K562 (cell line): ENCODE measurements at regions not wholly inside any gene's neighbourhood (a gene's known extent, or its start where the extent isn't known, plus 50 kb on each side); places are given as distances from the start of the nearest gene placed in this dataset.

Source experiments
- ATAC-seq: fragments of 200-7000 bp; cut with Tn5 transposase; 3 replicates; pipeline ENCODE4 v1.9.1; 2020; ENCODE audit warnings: moderate library complexity
- BruUV-seq: library from RNA; stranded (reverse); fragments of 400-500 nt; replicated peaks from 2 replicates; lab custom pipeline; 2021; lab: Mats Ljungman, UMichigan
- CTCF ChIA-PET: fragments of 300-600 bp; formaldehyde crosslinking; extraction: SDS; loops from one replicate; lab custom pipeline; 2021; ENCODE audit warnings: low intra/inter-chr PET ratio; lab: Yijun Ruan, JAX
- POLR2A ChIA-PET: fragments of 300-600, 350-650 bp; sonication (Branson Sonifier 250); formaldehyde crosslinking; extraction: SDS; loops from one replicate; lab custom pipeline; 2021; ENCODE audit warnings: antibody characterized with exemption, inconsistent platforms; lab: Yijun Ruan, JAX
- DNase-seq, 4 experiments: peaks; one replicate each; pipeline versions ENCODE4 v3.0.0 to v3.0.0-alpha.2; 2011 to 2018; ENCODE audit warnings: low spot score in 3 of 4, mixed read lengths in 3 of 4; ENCODE audit errors: extremely low read depth in 1 of 4
- FAIRE-seq: peaks from 2 replicates; lab custom pipeline; 2011; peaks lifted over from hg19 to GRCh38; lab: Jason Lieb, UNC
- H2AFZ ChIP-seq: 2 replicates; pipeline ENCODE4 v1.6.0; 2011; ENCODE audit warnings: low read depth, low read length, control low read depth, inconsistent platforms
- H3K27ac ChIP-seq: fragments of 200-600 bp; 3 replicates; pipeline ENCODE4 v1.8.0; 2011; ENCODE audit warnings: low read depth, mild to moderate bottlenecking, control low read depth, inconsistent platforms, low read length, moderate library complexity, mixed read lengths; ENCODE audit errors: extremely low read depth
- H3K27me3 ChIP-seq, 2 experiments: fragments of 300-600 bp in 1 of 2; 2 replicates in 1 of 2; 3 replicates in 1 of 2; pipeline versions ENCODE4 v1.6.0 to v1.8.0; 2011; ENCODE audit warnings: inconsistent platforms in 2 of 2, low read length in 2 of 2, mild to moderate bottlenecking in 1 of 2, mixed read lengths in 1 of 2, moderate library complexity in 1 of 2; ENCODE audit not compliant: control insufficient read depth in 2 of 2, insufficient read depth in 2 of 2
- H3K36me3 ChIP-seq: fragments of 300-600 bp; 3 replicates; pipeline ENCODE4 v1.8.0; 2011; ENCODE audit warnings: mild to moderate bottlenecking, low read length, inconsistent platforms; ENCODE audit not compliant: control insufficient read depth, insufficient read depth
- H3K4me1 ChIP-seq, 2 experiments: fragments of 200-600 bp in 1 of 2; replicated peaks in 1 of 2; 2 replicates in 1 of 2; 3 replicates in 1 of 2; pipeline versions ENCODE4 v1.5.1 to v1.8.0; 2011; ENCODE audit warnings: inconsistent platforms in 2 of 2, low read length in 2 of 2, mild to moderate bottlenecking in 1 of 2, mixed read lengths in 1 of 2, moderate library complexity in 1 of 2; ENCODE audit not compliant: control insufficient read depth in 2 of 2, insufficient read depth in 2 of 2
- H3K4me2 ChIP-seq: 2 replicates; pipeline ENCODE4 v1.6.1; 2011; ENCODE audit warnings: low read length, control low read depth, inconsistent platforms, mixed read lengths; ENCODE audit not compliant: insufficient read depth
- H3K4me3 ChIP-seq: fragments of 200-600 bp; sonication (generic), shearing (Covaris generic); 2 replicates; pipeline ENCODE4 v1.5.1; 2016; ENCODE audit warnings: control low read depth, inconsistent platforms
- H3K79me2 ChIP-seq: fragments of 200-600 bp; 3 replicates; pipeline ENCODE4 v1.8.0; 2011; ENCODE audit warnings: low read length, inconsistent platforms; ENCODE audit not compliant: control insufficient read depth, insufficient read depth
- H3K9ac ChIP-seq, 2 experiments: 2 replicates each; pipeline versions ENCODE4 v1.6.0 to v1.6.1; 2011; ENCODE audit warnings: low read depth in 2 of 2, low read length in 2 of 2, control low read depth in 1 of 2, inconsistent platforms in 1 of 2, mild to moderate bottlenecking in 1 of 2, mixed read lengths in 1 of 2; ENCODE audit not compliant: insufficient read depth in 1 of 2
- H3K9me1 ChIP-seq: one replicate; pipeline ENCODE4 v1.6.0; 2011; ENCODE audit warnings: inconsistent platforms, mild to moderate bottlenecking, low read length, moderate library complexity; ENCODE audit not compliant: control insufficient read depth, insufficient read depth
- H3K9me3 ChIP-seq: replicated peaks from 2 replicates; pipeline ENCODE4 v1.5.1; 2011; ENCODE audit warnings: low read depth, low read length, inconsistent platforms; ENCODE audit not compliant: control insufficient read depth, insufficient read depth
- H4K20me1 ChIP-seq: replicated peaks from 2 replicates; pipeline ENCODE4 v1.6.1; 2011; ENCODE audit warnings: low read length, inconsistent platforms, mixed read lengths; ENCODE audit not compliant: control insufficient read depth, insufficient read depth
- CBX3 ChIP-seq, 2 experiments: IDR thresholded peaks; 1 replicate in 1 of 2; 2 replicates in 1 of 2; pipeline ENCODE4 v1.6.1; 2012; ENCODE audit warnings: inconsistent platforms in 2 of 2, low read length in 2 of 2, borderline replicate concordance in 1 of 2, control low read depth in 1 of 2
- CHCHD3 ChIP-seq: fragments of 250-450 bp; sonication (Bioruptor Pico); IDR thresholded peaks from 2 replicates; pipeline ENCODE4 v2.1.2; 2022; ENCODE audit warnings: mild to moderate bottlenecking
- HSF4 ChIP-seq: fragments of 250-450 bp; sonication (Bioruptor Pico); IDR thresholded peaks from 2 replicates; pipeline ENCODE4 v2.1.2; 2022; ENCODE audit warnings: mild to moderate bottlenecking, moderate library complexity, borderline replicate concordance
- MBD1 ChIP-seq: fragments of 250-450 bp; sonication (Bioruptor Pico); IDR thresholded peaks from 2 replicates; pipeline ENCODE4 v1.8.0; 2022; ENCODE audit warnings: inconsistent platforms
- MTF1 ChIP-seq: fragments of 250-450 bp; sonication (Bioruptor Pico); IDR thresholded peaks from 2 replicates; pipeline ENCODE4 v1.9.0; 2021; ENCODE audit warnings: moderate library complexity, mild to moderate bottlenecking, inconsistent platforms, borderline replicate concordance
- POLR2B ChIP-seq: fragments of 450-650 bp; IDR thresholded peaks from 2 replicates; pipeline ENCODE4 v1.6.1; 2018; ENCODE audit warnings: low read depth; ENCODE audit not compliant: partially characterized antibody
- ZBTB17 ChIP-seq: fragments of 450-650 bp; formaldehyde crosslinking; IDR thresholded peaks from 2 replicates; pipeline ENCODE4 v1.4.0; 2020; ENCODE audit warnings: mild to moderate bottlenecking
- ZKSCAN1 ChIP-seq: fragments of 150-350 bp; IDR thresholded peaks from 2 replicates; pipeline ENCODE4 v1.6.1; 2016; ENCODE audit warnings: low read depth, low read length
- ZNF431 ChIP-seq: sonication (generic); formaldehyde crosslinking; IDR thresholded peaks from 2 replicates; pipeline ENCODE4 v1.8.0; 2022; ENCODE audit warnings: mild to moderate bottlenecking, missing genetic modification reagents
- ZNF699 ChIP-seq: fragments of 250-450 bp; sonication (Bioruptor Pico); IDR thresholded peaks from 2 replicates; pipeline ENCODE4 v1.8.0; 2021; ENCODE audit warnings: mild to moderate bottlenecking, moderate library complexity; ENCODE audit not compliant: insufficient replicate concordance
- WGBS: fragments of 100-300 bp; shearing (Covaris generic); methylation state at CpG from one replicate; pipeline ENCODE4 v1.1.6; 2016; ENCODE audit warnings: low coverage, mixed read lengths; ENCODE audit not compliant: insufficient coverage; ENCODE audit errors: missing lambda C conversion rate; 5-methylcytosine and 5-hydroxymethylcytosine counted together
- in situ Hi-C: fragments of 300-500 bp; cut with MboI; formaldehyde crosslinking; loops from 4 replicates; pipeline ENCODE4 v1.15.0; 2018; ENCODE audit warnings: inconsistent platforms, mixed read lengths
- intact Hi-C: fragments of 100-400 bp; cut with micrococcal nuclease; formaldehyde crosslinking; loops from 2 replicates; pipeline ENCODE4 v1.14.2; 2022

- TF ChIP-seq MBD1 (CRISPR knock-in tag) (no peak), ZNF431 (CRISPR knock-in tag) (no peak), MTF1 (CRISPR knock-in tag) (no peak)
Measured at GRCh38 chr15:88742161-88742560, 61.1 kb upstream of the ACAN start (continued).

- FAIRE-seq: no peak
- intact Hi-C loops: no loop called here
- no peaks in the 10 kb centered on the region for H3K79me2 ChIP-seq
Measured at GRCh38 chr15:88744548-88745020, 58.7 kb upstream of the ACAN start.

More at GRCh38 chr15:88744548-88745020, 58.7 kb upstream of the ACAN start:
- DNase-seq (no peak), ATAC-seq (no peak)
- TF ChIP-seq ZNF699 (CRISPR knock-in tag) (no peak), CBX3 (IDR thresholded peaks at IDR 0.05; ENCODE audit: borderline replicate concordance in 1 of 2, low read length in 2 of 2) (no peak), ZBTB17 (CRISPR knock-in tag) (no peak), POLR2B (no peak), ZKSCAN1 (no peak), CHCHD3 (CRISPR knock-in tag) (no peak), HSF4 (CRISPR knock-in tag) (no peak)
- in situ Hi-C loops: no loop called here
- Histone ChIP-seq H3K27ac (no peak overlapping the region), H3K4me1 (peaks cover 0 to 6% of the 10 kb centered on the region in 2 experiments; a peak in 1 of 5 replicates), H3K36me3 (no peaks in the 10 kb centered on the region), H3K9me1 (no peaks in the 10 kb centered on the region), H3K9ac (no peak overlapping the region), H3K4me3 (no peak overlapping the region), H4K20me1 (no peaks in the 10 kb centered on the region), H3K27me3 (peaks cover 19 to 38% of the 10 kb centered on the region in 2 experiments; a peak in 3 of 5 replicates), H3K9me3 (no peaks in the 10 kb centered on the region), H2AFZ (no peak overlapping the region), H3K4me2 (no peak overlapping the region)
- POLR2A ChIA-PET: no interaction called here
- 2% methylated on average over 7 of the region's 7 CpGs for WGBS
- CTCF ChIA-PET: no interaction called here
- BruUV-seq: no TSS peak
